SH-SY5Y (cell line): ENCODE measurements at regions not wholly inside any gene's neighbourhood (a gene's known extent, or its start where the extent isn't known, plus 50 kb on each side); places are given as distances from the start of the nearest gene placed in this dataset.

ENCODE experiments used
- GATA2 ChIP-seq: IDR thresholded peaks from 2 replicates; pipeline ENCODE4 v1.6.1; 2011; ENCODE audit warnings: mild to moderate bottlenecking, low read depth, low read length
- GATA3 ChIP-seq: IDR thresholded peaks from 2 replicates; pipeline ENCODE4 v1.6.1; 2011; ENCODE audit warnings: low read depth, mild to moderate bottlenecking, low read length, moderate library complexity

GRCh38 chr14:32027255-32027939 lies 49.7 kb upstream of the ARHGAP5 start:
- no peak for TF ChIP-seq GATA2
- TF ChIP-seq GATA3 = no peak
